HCT116 (cell line): ENCODE measurements at regions not wholly inside any gene's neighbourhood (a gene's known extent, or its start where the extent isn't known, plus 50 kb on each side); places are given as distances from the start of the nearest gene placed in this dataset.

Source experiments
- ATAC-seq: fragments of 200-7000 bp; cut with Tn5 transposase; 2 replicates; pipeline ENCODE4 v1.9.1; 2020; ENCODE audit warnings: mild to moderate bottlenecking, moderate library complexity
- BruUV-seq: library from RNA; stranded (reverse); fragments of 400-500 nt; replicated peaks from 2 replicates; lab custom pipeline; 2021; lab: Mats Ljungman, UMichigan
- CTCF ChIA-PET: fragments of 300-600 bp; sonication (Branson Sonifier 250); formaldehyde crosslinking; loops from one replicate; lab custom pipeline; 2021; ENCODE audit warnings: antibody characterized with exemption; lab: Charles Lee
- POLR2A ChIA-PET: fragments of 300-600, 350-600 bp; sonication (Branson Sonifier 250); formaldehyde crosslinking; loops from one replicate; lab custom pipeline; 2021; ENCODE audit warnings: antibody characterized with exemption; lab: Charles Lee
- RAD21 ChIA-PET, 2 experiments: fragments of 300-600 bp; sonication (Branson Sonifier 250); formaldehyde crosslinking; loops; one replicate each; lab custom pipeline; 2023; ENCODE audit warnings: low total read pairs in 2 of 2; ENCODE audit not compliant: uncharacterized antibody in 2 of 2, unreplicated experiment in 2 of 2, low non-redundant PET in 1 of 2; lab: Charles Lee
- DNase-seq: peaks from one replicate; pipeline ENCODE4 v3.0.0-alpha.2; 2010; ENCODE audit warnings: low read depth, low spot score
- H2AFZ ChIP-seq: fragments of 200-600 bp; shearing (Covaris generic), sonication (generic); 2 replicates; pipeline ENCODE4 v1.6.1; 2017; ENCODE audit warnings: low read depth, mixed run types, mixed read lengths, antibody characterized with exemption, low read length; ENCODE audit not compliant: poor library complexity, severe bottlenecking
- H3K27ac ChIP-seq: 2 replicates; pipeline ENCODE4 v1.5.1; 2012; ENCODE audit warnings: low read depth, low read length
- H3K27me3 ChIP-seq: fragments of 200-600 bp; sonication (generic); 2 replicates; pipeline ENCODE4 v1.6.1; 2016; ENCODE audit warnings: mixed run types, low read length, mixed read lengths; ENCODE audit not compliant: insufficient read depth
- H3K36me3 ChIP-seq, 2 experiments: fragments of 200-500 bp in 1 of 2; fragments of 200-600 bp in 1 of 2; sonication (Bioruptor generic) in 1 of 2; sonication (generic) in 1 of 2; 2 replicates each; pipeline versions ENCODE4 v1.5.1 to v1.6.1; 2014 to 2016; ENCODE audit warnings: low read length in 2 of 2, inconsistent platforms in 1 of 2, mixed read lengths in 1 of 2, mixed run types in 1 of 2; ENCODE audit not compliant: insufficient read depth in 2 of 2, control insufficient read depth in 1 of 2
- H3K4me1 ChIP-seq, 2 experiments: fragments of 200-600 bp in 1 of 2; sonication (generic) in 1 of 2; 2 replicates each; pipeline versions ENCODE4 v1.5.1 to v1.6.1; 2012 to 2017; ENCODE audit warnings: low read length in 2 of 2, inconsistent platforms in 1 of 2, mild to moderate bottlenecking in 1 of 2, mixed read lengths in 1 of 2, mixed run types in 1 of 2, moderate library complexity in 1 of 2; ENCODE audit not compliant: insufficient read depth in 2 of 2, control insufficient read depth in 1 of 2
- H3K4me2 ChIP-seq: fragments of 200-600 bp; sonication (generic); 2 replicates; pipeline ENCODE4 v1.6.1; 2017; ENCODE audit warnings: mixed run types, low read length, mixed read lengths
- H3K4me3 ChIP-seq, 2 experiments: fragments of 200-600 bp in 1 of 2; sonication (generic) in 1 of 2; replicated peaks in 1 of 2; 2 replicates each; pipeline ENCODE4 v1.5.1; 2011 to 2016; ENCODE audit warnings: low read length in 2 of 2, control low read depth in 1 of 2, low read depth in 1 of 2, mild to moderate bottlenecking in 1 of 2, mixed read lengths in 1 of 2, mixed run types in 1 of 2
- H3K79me2 ChIP-seq: fragments of 200-600 bp; sonication (generic); 2 replicates; pipeline ENCODE4 v1.6.1; 2017; ENCODE audit warnings: mild to moderate bottlenecking, mixed run types, low read length, moderate library complexity, mixed read lengths; ENCODE audit not compliant: insufficient read depth
- H3K9ac ChIP-seq: fragments of 200-600 bp; sonication (generic); 2 replicates; pipeline ENCODE4 v1.6.1; 2016; ENCODE audit warnings: low read length, mixed read lengths
- H3K9me2 ChIP-seq: fragments of 200-600 bp; sonication (generic), shearing (Covaris generic); 2 replicates; pipeline ENCODE4 v1.6.1; 2017; ENCODE audit warnings: mixed run types, mild to moderate bottlenecking, moderate library complexity; ENCODE audit not compliant: insufficient read depth
- H3K9me3 ChIP-seq, 2 experiments: fragments of 200-500 bp in 1 of 2; fragments of 200-600 bp in 1 of 2; sonication (Bioruptor generic) in 1 of 2; sonication (generic) in 1 of 2; 2 replicates each; pipeline ENCODE4 v1.6.1; 2014 to 2017; ENCODE audit warnings: low read length in 2 of 2, mixed read lengths in 2 of 2, inconsistent platforms in 1 of 2, low read depth in 1 of 2, mild to moderate bottlenecking in 1 of 2, mixed run types in 1 of 2, moderate library complexity in 1 of 2; ENCODE audit not compliant: control insufficient read depth in 1 of 2, insufficient read depth in 1 of 2
- H4K20me1 ChIP-seq: fragments of 200-600 bp; sonication (generic), shearing (Covaris generic); 2 replicates; pipeline ENCODE4 v1.6.1; 2017; ENCODE audit warnings: mixed run types, mild to moderate bottlenecking, moderate library complexity; ENCODE audit not compliant: insufficient read depth
- CEBPB ChIP-seq: IDR thresholded peaks from 2 replicates; pipeline ENCODE4 v1.6.1; 2012; ENCODE audit warnings: low read depth
- CTCF ChIP-seq, 3 experiments: fragments of 200-600 bp in 1 of 3; sonication (generic) in 1 of 3; IDR thresholded peaks in 2 of 3; conservative IDR thresholded peaks in 1 of 3; 2 replicates each; pipeline ENCODE4 v1.5.1; 2012 to 2017; ENCODE audit warnings: low read depth in 2 of 3, low read length in 2 of 3, antibody characterized with exemption in 1 of 3, borderline replicate concordance in 1 of 3, control low read depth in 1 of 3, mild to moderate bottlenecking in 1 of 3, mixed read lengths in 1 of 3, mixed run types in 1 of 3, moderate library complexity in 1 of 3; ENCODE audit not compliant: insufficient read depth in 1 of 3
- EGR1 ChIP-seq: IDR thresholded peaks from 2 replicates; pipeline ENCODE4 v1.6.1; 2012; ENCODE audit warnings: low read depth
- ELF1 ChIP-seq: IDR thresholded peaks from 2 replicates; pipeline ENCODE4 v1.6.1; 2012; ENCODE audit warnings: low read depth, borderline replicate concordance
- EZH2 ChIP-seq: fragments of 200-600 bp; sonication (generic); IDR thresholded peaks from 2 replicates; pipeline ENCODE4 v1.6.1; 2017; ENCODE audit warnings: antibody characterized with exemption, mixed run types
- EZH2phosphoT487 ChIP-seq: fragments of 200-600 bp; IDR thresholded peaks from 2 replicates; pipeline ENCODE4 v1.6.1; 2018; ENCODE audit warnings: antibody characterized with exemption, borderline replicate concordance
- FOSL1 ChIP-seq: IDR thresholded peaks from 2 replicates; pipeline ENCODE4 v1.6.1; 2012; ENCODE audit warnings: low read depth
- JUND ChIP-seq: IDR thresholded peaks from 2 replicates; pipeline ENCODE4 v1.6.1; 2012
- SIN3A ChIP-seq: IDR thresholded peaks from 2 replicates; pipeline ENCODE4 v1.6.1; 2012; ENCODE audit warnings: low read depth
- SP1 ChIP-seq: IDR thresholded peaks from 2 replicates; pipeline ENCODE4 v1.6.1; 2012; ENCODE audit warnings: low read depth
- SRF ChIP-seq: IDR thresholded peaks from 2 replicates; pipeline ENCODE4 v1.6.1; 2012; ENCODE audit warnings: low read depth
- TCF7L2 ChIP-seq: IDR thresholded peaks from 2 replicates; pipeline ENCODE4 v1.7.0; 2011; ENCODE audit warnings: borderline replicate concordance, inconsistent platforms; ENCODE audit not compliant: insufficient read depth, insufficient read length; ENCODE audit errors: extremely low read depth
- YY1 ChIP-seq: IDR thresholded peaks from 2 replicates; pipeline ENCODE4 v1.6.1; 2011; ENCODE audit warnings: low read length, low read depth, moderate library complexity, mild to moderate bottlenecking; ENCODE audit not compliant: insufficient replicate concordance; ENCODE audit errors: extremely low read depth
- ZFX ChIP-seq: fragments of 450-650 bp; IDR thresholded peaks from 2 replicates; pipeline ENCODE4 v1.6.1; 2017
- ZNF274 ChIP-seq: fragments of 200-500 bp; sonication (Bioruptor generic); IDR thresholded peaks from 2 replicates; pipeline ENCODE4 v1.6.1; 2014; ENCODE audit warnings: mild to moderate bottlenecking, low read depth, low read length, inconsistent platforms
- intact Hi-C: fragments of 100-400 bp; cut with micrococcal nuclease; formaldehyde crosslinking; loops from 2 replicates; pipeline ENCODE4 v1.10.0; 2022
- TF ChIP-seq, protein P1 (sequence below): IDR thresholded peaks from 2 replicates; pipeline ENCODE4 v1.6.1; 2012; ENCODE audit warnings: low read depth

DNA sequence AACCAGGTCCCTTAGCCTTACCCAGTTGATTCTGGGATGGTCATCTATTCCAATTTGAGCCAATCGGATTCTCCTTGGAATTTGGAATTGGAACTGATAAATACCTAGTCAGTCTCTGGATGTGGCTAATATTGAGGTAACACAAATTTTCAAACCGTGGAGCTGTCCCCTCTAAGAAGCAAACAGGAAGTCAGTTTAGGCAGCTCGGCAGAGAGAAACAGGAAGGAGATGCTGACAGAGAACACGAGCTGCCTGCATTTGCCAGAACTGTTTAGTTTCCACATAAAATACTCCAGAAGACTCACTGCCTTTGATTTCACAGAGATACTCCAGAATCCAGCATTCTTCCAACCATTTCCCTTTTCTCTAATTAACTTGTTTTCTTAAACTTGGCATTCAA is 1024.9 kb downstream of the BCL11A start (continued):
- TF ChIP-seq EZH2 (no peak), SIN3A (no peak), ZFX (no peak), SRF (no peak)

GRCh38 chr2:59502981-59503380 is 1050.5 kb downstream of the BCL11A start:
- Histone ChIP-seq H4K20me1 (no peaks in the 10 kb centered on the region; the same call in 1 of the 2 replicates), H3K79me2 (no peaks in the 10 kb centered on the region), H3K9me3 (peaks cover 0 to 6% of the 10 kb centered on the region in 2 experiments; a peak in 2 of 4 replicates), H3K27me3 (no peaks in the 10 kb centered on the region), H3K4me3 (no peak overlapping the region), H3K4me2 (no peak overlapping the region), H3K36me3 (no peaks in the 10 kb centered on the region), H3K4me1 (no peaks in the 10 kb centered on the region), H3K9me2 (no peaks in the 10 kb centered on the region), H3K27ac (no peak overlapping the region), H2AFZ (no peak overlapping the region), H3K9ac (no peak overlapping the region)
- no peak for DNase-seq
- CTCF ChIA-PET: no interaction called here
- POLR2A ChIA-PET: no interaction called here
- BruUV-seq: no TSS peak
- intact Hi-C loops: no loop called here
- ATAC-seq: no peak
- RAD21 ChIA-PET: no interaction called here
- TF ChIP-seq SIN3A (no peak), ZNF274 (no peak), CTCF (IDR thresholded peaks at IDR 0.05 in 2 of 3, conservative IDR thresholded peaks at IDR 0.05 in 1 of 3; ENCODE audit: borderline replicate concordance in 1 of 3, insufficient read depth in 1 of 3, low read depth in 2 of 3, low read length in 2 of 3) (no peak), SRF (no peak), YY1 (no peak), ELF1 (no peak), EZH2 (no peak), CEBPB (no peak), FOSL1 (no peak), ZFX (no peak), JUND (no peak), SP1 (no peak), TCF7L2 (no peak), EGR1 (no peak), EZH2phosphoT487 (no peak)
- TF ChIP-seq, protein P1, sequence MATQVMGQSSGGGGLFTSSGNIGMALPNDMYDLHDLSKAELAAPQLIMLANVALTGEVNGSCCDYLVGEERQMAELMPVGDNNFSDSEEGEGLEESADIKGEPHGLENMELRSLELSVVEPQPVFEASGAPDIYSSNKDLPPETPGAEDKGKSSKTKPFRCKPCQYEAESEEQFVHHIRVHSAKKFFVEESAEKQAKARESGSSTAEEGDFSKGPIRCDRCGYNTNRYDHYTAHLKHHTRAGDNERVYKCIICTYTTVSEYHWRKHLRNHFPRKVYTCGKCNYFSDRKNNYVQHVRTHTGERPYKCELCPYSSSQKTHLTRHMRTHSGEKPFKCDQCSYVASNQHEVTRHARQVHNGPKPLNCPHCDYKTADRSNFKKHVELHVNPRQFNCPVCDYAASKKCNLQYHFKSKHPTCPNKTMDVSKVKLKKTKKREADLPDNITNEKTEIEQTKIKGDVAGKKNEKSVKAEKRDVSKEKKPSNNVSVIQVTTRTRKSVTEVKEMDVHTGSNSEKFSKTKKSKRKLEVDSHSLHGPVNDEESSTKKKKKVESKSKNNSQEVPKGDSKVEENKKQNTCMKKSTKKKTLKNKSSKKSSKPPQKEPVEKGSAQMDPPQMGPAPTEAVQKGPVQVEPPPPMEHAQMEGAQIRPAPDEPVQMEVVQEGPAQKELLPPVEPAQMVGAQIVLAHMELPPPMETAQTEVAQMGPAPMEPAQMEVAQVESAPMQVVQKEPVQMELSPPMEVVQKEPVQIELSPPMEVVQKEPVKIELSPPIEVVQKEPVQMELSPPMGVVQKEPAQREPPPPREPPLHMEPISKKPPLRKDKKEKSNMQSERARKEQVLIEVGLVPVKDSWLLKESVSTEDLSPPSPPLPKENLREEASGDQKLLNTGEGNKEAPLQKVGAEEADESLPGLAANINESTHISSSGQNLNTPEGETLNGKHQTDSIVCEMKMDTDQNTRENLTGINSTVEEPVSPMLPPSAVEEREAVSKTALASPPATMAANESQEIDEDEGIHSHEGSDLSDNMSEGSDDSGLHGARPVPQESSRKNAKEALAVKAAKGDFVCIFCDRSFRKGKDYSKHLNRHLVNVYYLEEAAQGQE: no peak
